ENCODE measurements at regions not wholly inside any gene's neighbourhood (a gene's known extent, or its start where the extent isn't known, plus 50 kb on each side); places are given as distances from the start of the nearest gene placed in this dataset.

DNA sequence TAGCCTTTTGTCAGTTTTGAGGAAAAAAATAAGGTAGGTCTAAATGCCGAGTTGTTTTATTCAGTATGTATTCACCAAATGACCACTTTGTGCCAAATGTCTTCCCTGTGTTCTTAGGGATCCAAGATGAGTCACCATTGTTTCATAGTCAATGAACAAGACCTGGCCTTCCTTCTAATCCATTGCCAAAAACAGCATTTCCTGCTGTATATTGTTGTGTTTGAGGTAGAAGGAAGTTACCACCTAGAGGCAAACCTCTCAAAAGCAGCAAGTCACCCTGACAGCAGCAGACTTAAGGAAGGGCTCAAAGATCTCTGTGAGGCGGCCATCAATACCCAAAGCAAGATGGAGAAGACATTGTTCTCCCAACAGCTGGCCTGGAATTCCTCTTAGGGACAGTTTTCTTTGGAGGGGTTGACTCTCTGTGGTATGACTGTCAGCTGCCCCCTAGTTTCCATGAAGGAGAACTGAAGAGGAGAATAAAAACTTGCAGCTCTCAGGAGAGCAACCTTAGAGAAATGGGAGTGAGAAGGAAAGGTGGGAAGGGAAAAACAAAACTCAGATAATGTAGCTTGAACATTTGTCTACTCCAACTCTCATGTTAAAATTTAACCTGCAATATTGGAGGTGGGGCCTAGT is 328.3 kb downstream of the LRATD1 start:
- Histone ChIP-seq H3K27me3 (ENCODE audit: control insufficient read depth in 3 of 3, insufficient read depth in 3 of 3, low read length in 2 of 3) (no peaks in the 10 kb centered on the region), H3K27ac (ENCODE audit: low read depth in 1 of 2, low read length in 1 of 2) (no peak overlapping the region), H3K36me3 (ENCODE audit: control insufficient read depth in 4 of 4, insufficient read depth in 4 of 4, low read length in 4 of 4) (no peaks in the 10 kb centered on the region), H3K9ac (ENCODE audit: insufficient read depth in 1 of 2, low read length in 2 of 2) (no peak overlapping the region), H3K4me3 (no peak overlapping the region), H3K4me1 (ENCODE audit: control insufficient read depth in 5 of 5, insufficient read depth in 5 of 5, low read length in 5 of 5) (peaks cover 0 to 4% (median 0%) of the 10 kb centered on the region in 5 donors), H3K9me3 (ENCODE audit: control insufficient read depth in 4 of 4, insufficient read depth in 3 of 4, low read length in 3 of 4) (peaks cover 0 to 2% (median 0%) of the 10 kb centered on the region in 4 donors)
- WGBS, 2 donors, result 82 to 84% methylated on average over 2 of the region's 2 CpGs
- TF ChIP-seq, protein P1, sequence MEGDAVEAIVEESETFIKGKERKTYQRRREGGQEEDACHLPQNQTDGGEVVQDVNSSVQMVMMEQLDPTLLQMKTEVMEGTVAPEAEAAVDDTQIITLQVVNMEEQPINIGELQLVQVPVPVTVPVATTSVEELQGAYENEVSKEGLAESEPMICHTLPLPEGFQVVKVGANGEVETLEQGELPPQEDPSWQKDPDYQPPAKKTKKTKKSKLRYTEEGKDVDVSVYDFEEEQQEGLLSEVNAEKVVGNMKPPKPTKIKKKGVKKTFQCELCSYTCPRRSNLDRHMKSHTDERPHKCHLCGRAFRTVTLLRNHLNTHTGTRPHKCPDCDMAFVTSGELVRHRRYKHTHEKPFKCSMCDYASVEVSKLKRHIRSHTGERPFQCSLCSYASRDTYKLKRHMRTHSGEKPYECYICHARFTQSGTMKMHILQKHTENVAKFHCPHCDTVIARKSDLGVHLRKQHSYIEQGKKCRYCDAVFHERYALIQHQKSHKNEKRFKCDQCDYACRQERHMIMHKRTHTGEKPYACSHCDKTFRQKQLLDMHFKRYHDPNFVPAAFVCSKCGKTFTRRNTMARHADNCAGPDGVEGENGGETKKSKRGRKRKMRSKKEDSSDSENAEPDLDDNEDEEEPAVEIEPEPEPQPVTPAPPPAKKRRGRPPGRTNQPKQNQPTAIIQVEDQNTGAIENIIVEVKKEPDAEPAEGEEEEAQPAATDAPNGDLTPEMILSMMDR (IDR thresholded peaks at IDR 0.05; ENCODE audit: control extremely low read depth, extremely low read depth), result no peak
- DNase-seq (no peak), ATAC-seq (ENCODE audit: insufficient read depth, low FRiP score) (no peak)

DNA sequence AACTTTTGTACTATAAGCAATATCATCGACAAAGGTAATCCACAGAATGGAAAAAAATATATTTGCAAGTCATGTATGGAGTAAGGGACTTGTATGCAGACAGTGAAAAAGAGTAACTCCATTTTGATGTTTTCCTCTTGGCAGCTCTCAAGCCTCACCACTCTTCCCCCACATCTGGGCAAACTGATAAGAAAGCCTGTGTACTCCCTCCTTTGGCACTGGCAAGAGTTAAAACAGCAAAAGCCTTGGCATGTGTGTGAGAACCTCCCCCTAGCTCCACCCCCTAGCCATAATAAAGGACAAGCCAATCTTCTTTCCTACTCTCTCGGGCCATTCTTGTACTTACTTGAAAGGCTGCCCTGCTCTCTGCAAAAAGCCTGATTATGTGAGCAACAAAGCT is 335.2 kb downstream of the LRATD1 start:
- Histone ChIP-seq H3K27ac (ENCODE audit: low read depth in 1 of 2, low read length in 1 of 2) (no peak overlapping the region), H3K9ac (ENCODE audit: insufficient read depth in 1 of 2, low read length in 2 of 2) (no peak overlapping the region), H3K4me3 (no peak overlapping the region), H3K27me3 (ENCODE audit: control insufficient read depth in 3 of 3, insufficient read depth in 3 of 3, low read length in 2 of 3) (no peaks in the 10 kb centered on the region), H3K4me1 (ENCODE audit: control insufficient read depth in 5 of 5, insufficient read depth in 5 of 5, low read length in 5 of 5) (peaks cover 0 to 4% (median 0%) of the 10 kb centered on the region in 5 donors), H3K9me3 (ENCODE audit: control insufficient read depth in 4 of 4, insufficient read depth in 3 of 4, low read length in 3 of 4) (no peaks in the 10 kb centered on the region), H3K36me3 (ENCODE audit: control insufficient read depth in 4 of 4, insufficient read depth in 4 of 4, low read length in 4 of 4) (no peaks in the 10 kb centered on the region)
- TF ChIP-seq, protein P1 (IDR thresholded peaks at IDR 0.05; ENCODE audit: control extremely low read depth, extremely low read depth), result no peak
- no peak for DNase-seq
- 35 to 50% methylated on average over 2 of the region's 2 CpGs for WGBS, 2 donors
- ATAC-seq (ENCODE audit: insufficient read depth, low FRiP score), result no peak

DNA sequence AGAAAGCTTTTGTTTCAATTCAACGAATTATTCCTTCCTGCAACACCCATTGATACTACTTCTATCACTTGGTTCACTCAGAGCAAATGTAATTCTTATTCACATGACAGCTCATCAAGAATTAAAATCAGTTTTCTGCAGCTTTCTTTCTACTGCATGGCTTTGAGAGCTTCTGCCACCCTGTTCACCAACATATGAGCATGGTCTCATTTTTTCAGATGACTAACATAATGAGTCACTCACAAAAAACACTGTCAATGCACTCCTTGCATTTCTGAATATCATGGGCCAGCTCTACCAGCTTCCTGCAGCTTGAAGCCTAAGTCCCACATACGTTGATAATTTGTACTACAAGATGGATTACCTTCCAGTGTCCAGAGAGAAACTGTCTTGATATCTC is 342.9 kb downstream of the LRATD1 start:
- Histone ChIP-seq H3K27ac (ENCODE audit: low read depth in 1 of 2, low read length in 1 of 2) (no peak overlapping the region), H3K27me3 (ENCODE audit: control insufficient read depth in 3 of 3, insufficient read depth in 3 of 3, low read length in 2 of 3) (peaks cover 0 to 3% (median 0%) of the 10 kb centered on the region in 3 donors), H3K36me3 (ENCODE audit: control insufficient read depth in 4 of 4, insufficient read depth in 4 of 4, low read length in 4 of 4) (no peaks in the 10 kb centered on the region), H3K9ac (ENCODE audit: insufficient read depth in 1 of 2, low read length in 2 of 2) (no peak overlapping the region), H3K4me1 (ENCODE audit: control insufficient read depth in 5 of 5, insufficient read depth in 5 of 5, low read length in 5 of 5) (peaks cover 0 to 29% (median 0%) of the 10 kb centered on the region in 5 donors), H3K4me3 (no peak overlapping the region), H3K9me3 (ENCODE audit: control insufficient read depth in 4 of 4, insufficient read depth in 3 of 4, low read length in 3 of 4) (no peaks in the 10 kb centered on the region)
- no peak for DNase-seq
- WGBS, 2 donors, result 75 to 78% methylated on average over 2 of the region's 2 CpGs
- TF ChIP-seq, protein P1 (IDR thresholded peaks at IDR 0.05; ENCODE audit: control extremely low read depth, extremely low read depth), result no peak
- no peak for ATAC-seq (ENCODE audit: insufficient read depth, low FRiP score)

DNA sequence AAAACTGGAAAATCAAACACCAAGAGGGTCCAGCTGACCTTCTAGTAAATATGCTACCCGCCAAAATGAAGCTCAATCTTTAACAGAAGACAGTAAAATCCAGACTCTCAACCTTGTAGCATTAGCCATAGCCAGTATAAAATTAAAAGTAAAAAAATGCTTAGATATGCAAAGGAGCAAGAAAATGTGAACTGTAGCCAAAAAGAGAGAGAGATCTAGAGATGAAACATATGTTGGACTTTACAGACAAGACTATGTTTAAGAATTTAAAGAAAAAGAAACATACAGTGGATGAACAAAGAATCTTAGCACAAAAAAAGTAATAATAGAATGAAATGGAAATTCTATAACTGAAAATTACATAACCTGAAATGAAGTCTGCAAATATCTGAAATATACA is 344.5 kb downstream of the LRATD1 start:
- Histone ChIP-seq H3K9me3 (ENCODE audit: control insufficient read depth in 4 of 4, insufficient read depth in 3 of 4, low read length in 3 of 4) (peaks cover 0 to under 1% (median 0%) of the 10 kb centered on the region in 4 donors), H3K27me3 (ENCODE audit: control insufficient read depth in 3 of 3, insufficient read depth in 3 of 3, low read length in 2 of 3) (peaks cover 0 to 3% (median 0%) of the 10 kb centered on the region in 3 donors), H3K36me3 (ENCODE audit: control insufficient read depth in 4 of 4, insufficient read depth in 4 of 4, low read length in 4 of 4) (no peaks in the 10 kb centered on the region), H3K27ac (ENCODE audit: low read depth in 1 of 2, low read length in 1 of 2) (no peak overlapping the region), H3K4me1 (ENCODE audit: control insufficient read depth in 5 of 5, insufficient read depth in 5 of 5, low read length in 5 of 5) (peaks cover 0 to 29% (median 0%) of the 10 kb centered on the region in 5 donors), H3K9ac (ENCODE audit: insufficient read depth in 1 of 2, low read length in 2 of 2) (no peak overlapping the region), H3K4me3 (no peak overlapping the region)
- TF ChIP-seq, protein P1 (IDR thresholded peaks at IDR 0.05; ENCODE audit: control extremely low read depth, extremely low read depth), result no peak
- 74 to 86% methylated on average over 1 of the region's 1 CpG for WGBS, 2 donors
- no peak for ATAC-seq (ENCODE audit: insufficient read depth, low FRiP score)
- peak in 2 of 3 donors; percentile 77 to 88 for DNase-seq

All from lung (tissue), 11 donors.